HG03025 (cell line): ENCODE measurements at regions not wholly inside any gene's neighbourhood (a gene's known extent, or its start where the extent isn't known, plus 50 kb on each side); places are given as distances from the start of the nearest gene placed in this dataset.
"Not testable (repeated sequence)": the region's sequence is repeated elsewhere in the genome, so short reads cannot be mapped to it uniquely, and the experiment has no call there.

Experiments
- ATAC-seq: cut with Tn5 transposase; IDR thresholded peaks from one replicate; pipeline ENCODE4 v1.9.1; 2021; ENCODE audit warnings: mild to moderate bottlenecking, moderate library complexity; ENCODE audit not compliant: unreplicated experiment, low FRiP score

- no peak for ATAC-seq
Measured at GRCh38 chr13:71018544-71018943, 848.5 kb downstream of the DACH1 start.

- no peak for ATAC-seq
Measured at GRCh38 chr13:71017607-71018006, 849.4 kb downstream of the DACH1 start.

GRCh38 chr13:71015516-71015915 lies 851.5 kb downstream of the DACH1 start:
- ATAC-seq, result no peak

- ATAC-seq, result no peak
Measured at GRCh38 chr13:71015021-71015420, 852.0 kb downstream of the DACH1 start.

GRCh38 chr13:71005919-71006318 lies 861.1 kb downstream of the DACH1 start:
- ATAC-seq, result no peak

- ATAC-seq, result no peak
Measured at GRCh38 chr13:70995338-70995737, 871.7 kb downstream of the DACH1 start.

- no peak for ATAC-seq
Measured at GRCh38 chr13:70994191-70994590, 872.8 kb downstream of the DACH1 start.

- ATAC-seq, result no peak
Measured at GRCh38 chr13:70987043-70987442, 878.8 kb upstream of the KLHL1 start.

- no peak for ATAC-seq
Measured at GRCh38 chr13:70985371-70985770, 877.1 kb upstream of the KLHL1 start.

- not testable (repeated sequence) for ATAC-seq
Measured at GRCh38 chr13:70981219-70981618, 873.0 kb upstream of the KLHL1 start.

- no peak for ATAC-seq
Measured at GRCh38 chr13:70969321-70969720, 861.1 kb upstream of the KLHL1 start.

- ATAC-seq, result no peak
Measured at GRCh38 chr13:70967564-70967963, 859.3 kb upstream of the KLHL1 start.

GRCh38 chr13:70964874-70965273 lies 856.6 kb upstream of the KLHL1 start:
- ATAC-seq, result no peak

GRCh38 chr13:70964124-70964523 lies 855.9 kb upstream of the KLHL1 start:
- no peak for ATAC-seq

GRCh38 chr13:70960841-70961443 lies 852.7 kb upstream of the KLHL1 start:
- ATAC-seq, result no peak

- no peak for ATAC-seq
Measured at GRCh38 chr13:70959035-70959775, 851.0 kb upstream of the KLHL1 start.

GRCh38 chr13:70955887-70956286 lies 847.6 kb upstream of the KLHL1 start:
- ATAC-seq, result no peak

GRCh38 chr13:70950664-70951063 lies 842.4 kb upstream of the KLHL1 start:
- no peak for ATAC-seq

GRCh38 chr13:70945506-70945905 lies 837.3 kb upstream of the KLHL1 start:
- no peak for ATAC-seq

GRCh38 chr13:70941454-70941853 lies 833.2 kb upstream of the KLHL1 start:
- no peak for ATAC-seq

- no peak for ATAC-seq
Measured at GRCh38 chr13:70938462-70938861, 830.2 kb upstream of the KLHL1 start.

GRCh38 chr13:70932511-70932910 lies 824.3 kb upstream of the KLHL1 start:
- no peak for ATAC-seq
